NCI-H345 treated with DMSO at 0.1 percent for 48 hours (cell line): ENCODE measurements at regions not wholly inside any gene's neighbourhood (a gene's known extent, or its start where the extent isn't known, plus 50 kb on each side); places are given as distances from the start of the nearest gene placed in this dataset.
A peak's percentile ranks its signal among the peaks of the same experiment; 100 is the strongest.

Experiments
- DNase-seq: peaks from one replicate; lab custom pipeline; 2025; ENCODE audit not compliant: unreplicated experiment; lab: John Stamatoyannopoulos, UW

- no peak for DNase-seq
Measured at GRCh38 chr6:170162775-170163404, 128.0 kb downstream of the DLL1 start.

GRCh38 chr6:170162011-170162774, 128.7 kb downstream of the DLL1 start:
- DNase-seq = no peak

- no peak for DNase-seq
Measured at GRCh38 chr6:170160628-170161611, 130.0 kb downstream of the DLL1 start.

GRCh38 chr6:170160031-170160627, 130.7 kb downstream of the DLL1 start:
- no peak for DNase-seq

- no peak for DNase-seq
Measured at GRCh38 chr6:170159022-170159965, 131.6 kb downstream of the DLL1 start.

- no peak for DNase-seq
Measured at GRCh38 chr6:170158296-170159021, 132.4 kb downstream of the DLL1 start.

GRCh38 chr6:170157567-170158218, 133.2 kb downstream of the DLL1 start:
- no peak for DNase-seq

GRCh38 chr6:170156448-170157375, 134.2 kb downstream of the DLL1 start:
- DNase-seq = no peak

- no peak for DNase-seq
Measured at GRCh38 chr6:170155464-170156196, 135.2 kb downstream of the DLL1 start.

- no peak for DNase-seq
Measured at GRCh38 chr6:170153436-170154319, 137.2 kb downstream of the DLL1 start.

- DNase-seq = peak; percentile 85
Measured at GRCh38 chr6:170152989-170153388, 137.9 kb downstream of the DLL1 start.

- DNase-seq = no peak
Measured at GRCh38 chr6:170152124-170152926, 138.6 kb downstream of the DLL1 start.

GRCh38 chr6:170151804-170152123, 139.1 kb downstream of the DLL1 start:
- DNase-seq = no peak

GRCh38 chr6:170151321-170151771, 139.5 kb downstream of the DLL1 start:
- DNase-seq = no peak

- DNase-seq = no peak
Measured at GRCh38 chr6:170150590-170150945, 140.3 kb downstream of the DLL1 start.
